OCI-M1 (cell line): ENCODE measurements at regions not wholly inside any gene's neighbourhood (a gene's known extent, or its start where the extent isn't known, plus 50 kb on each side); places are given as distances from the start of the nearest gene placed in this dataset.
A peak's percentile ranks its signal among the peaks of the same experiment; 100 is the strongest.
"Not testable (repeated sequence)": the region's sequence is repeated elsewhere in the genome, so short reads cannot be mapped to it uniquely, and the experiment has no call there.

Experiments
- DNase-seq: peaks from one replicate; lab custom pipeline; 2025; lab: John Stamatoyannopoulos, UW

DNA sequence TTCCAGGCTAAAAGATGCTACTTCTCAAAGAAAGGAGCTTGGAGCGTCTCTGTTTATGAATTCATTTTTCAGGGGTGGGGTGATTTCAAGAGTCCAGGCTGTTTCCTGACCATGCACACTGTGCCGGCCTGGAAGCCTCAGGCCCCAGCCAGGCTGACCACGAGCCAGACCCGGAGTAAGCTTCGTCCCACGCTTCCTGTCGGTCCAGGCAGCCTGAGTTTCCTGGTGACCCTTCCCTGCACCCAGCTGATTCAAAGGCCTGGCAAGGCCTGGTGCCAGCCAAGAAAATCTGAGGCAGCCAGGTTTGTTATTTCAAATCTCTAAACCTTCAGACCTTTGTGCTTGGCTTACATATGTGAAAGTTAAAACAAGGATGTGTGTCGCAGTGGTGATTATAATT, 62.1 kb upstream of the SMURF2 start:
- not testable (repeated sequence) for DNase-seq

DNA sequence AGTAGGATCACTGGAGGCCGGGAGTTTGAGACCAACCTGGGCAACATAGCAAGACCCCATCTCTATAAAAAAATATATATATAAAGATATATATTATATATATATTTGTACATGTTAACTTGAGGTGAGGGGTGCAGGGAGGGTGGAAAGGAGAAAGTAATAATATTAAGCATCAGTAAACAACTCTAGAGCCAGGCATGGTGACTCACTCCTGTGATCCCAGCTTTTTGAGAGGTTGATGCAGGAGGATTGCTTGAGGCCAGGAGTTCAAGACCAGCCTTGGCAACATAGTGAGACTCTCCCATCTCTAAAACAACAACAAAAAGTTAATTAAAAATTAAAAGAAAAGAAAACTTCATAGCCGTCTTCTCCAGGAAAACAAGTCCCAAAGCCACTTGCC, 61.7 kb upstream of the SMURF2 start:
- DNase-seq: no peak

GRCh38 chr17:64721556-64721955, 59.4 kb upstream of the SMURF2 start:
- DNase-seq: not testable (repeated sequence)

GRCh38 chr17:64720253-64720652, 58.1 kb upstream of the SMURF2 start:
- not testable (repeated sequence) for DNase-seq

GRCh38 chr17:64719517-64719916, 57.4 kb upstream of the SMURF2 start:
- DNase-seq: not testable (repeated sequence)

DNA sequence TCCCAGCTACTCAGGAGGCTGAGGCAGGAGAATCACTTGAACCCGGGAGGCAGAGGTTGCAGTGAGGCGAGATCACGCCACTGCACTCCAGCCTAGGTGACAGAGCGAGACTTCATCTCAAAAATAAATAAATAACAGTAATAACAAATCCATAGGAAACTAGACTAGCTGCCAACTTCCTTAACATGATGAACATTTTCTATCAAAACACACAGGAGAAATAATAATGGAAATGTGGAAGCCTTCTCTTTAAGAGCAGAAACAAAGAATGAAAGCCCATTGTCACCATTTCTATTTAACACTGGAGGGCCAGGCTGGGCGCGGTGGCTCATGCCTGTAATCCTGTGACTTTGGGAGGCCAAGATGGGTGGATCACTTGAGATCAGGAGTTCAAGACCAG, 56.7 kb upstream of the SMURF2 start:
- DNase-seq: not testable (repeated sequence)

DNA sequence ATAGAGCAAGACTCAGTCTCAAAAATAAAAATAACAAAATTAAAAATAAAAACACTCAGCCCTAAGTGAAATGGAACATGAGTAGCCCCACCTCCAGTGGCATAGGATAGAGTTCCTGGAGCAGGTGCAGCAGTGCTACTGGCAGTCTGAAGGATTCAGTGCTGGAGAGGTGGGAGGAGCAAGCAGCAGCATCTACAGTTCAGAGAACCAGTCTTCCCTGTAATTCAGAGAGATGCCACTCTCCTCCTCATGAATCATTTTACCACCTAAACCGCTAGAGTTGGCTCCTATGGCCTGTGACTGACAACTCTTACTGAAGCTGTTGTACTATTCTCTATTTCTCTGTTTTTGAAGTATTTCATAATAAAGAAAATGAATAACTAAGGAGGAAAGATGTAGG, 56.0 kb upstream of the SMURF2 start:
- DNase-seq: no peak

DNA sequence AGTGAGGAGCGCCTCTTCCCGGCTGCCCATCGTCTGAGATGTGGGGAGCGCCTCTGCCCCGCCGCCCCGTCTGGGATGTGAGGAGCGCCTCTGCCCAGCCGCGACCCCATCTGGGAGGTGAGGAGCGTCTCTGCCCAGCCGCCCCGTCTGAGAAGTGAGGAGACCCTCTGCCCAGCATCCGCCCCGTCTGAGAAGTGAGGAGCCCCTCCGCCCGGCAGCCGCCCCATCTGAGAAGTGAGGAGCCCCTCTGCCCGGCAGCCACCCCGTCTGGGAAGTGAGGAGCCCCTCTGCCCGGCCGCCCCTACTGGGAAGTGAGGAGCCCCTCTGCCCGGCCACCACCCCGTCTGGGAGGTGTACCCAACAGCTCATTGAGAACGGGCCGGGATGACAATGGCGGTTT, 54.4 kb upstream of the SMURF2 start:
- not testable (repeated sequence) for DNase-seq

DNA sequence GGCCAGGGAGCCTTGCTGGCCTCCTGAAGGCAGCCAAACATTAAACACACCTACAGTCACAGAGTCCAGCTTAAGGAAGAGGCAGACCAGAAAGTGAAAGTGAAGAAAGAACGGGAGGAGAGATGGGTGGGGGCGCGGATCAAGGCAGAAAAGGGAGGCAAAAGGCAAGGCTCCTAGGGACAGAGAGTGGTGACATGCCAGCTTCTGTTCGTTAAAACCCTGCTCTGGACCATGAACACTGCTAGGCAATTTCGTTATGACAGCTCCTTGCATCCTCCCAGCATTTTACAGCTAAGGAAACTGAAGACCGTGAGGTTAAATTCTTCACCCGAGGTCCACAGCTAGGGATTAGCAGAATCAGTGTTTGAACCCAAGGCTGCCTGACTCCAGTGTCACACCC, 51.7 kb upstream of the SMURF2 start:
- DNase-seq: peak; percentile 33

- DNase-seq: not testable (repeated sequence)
Measured at GRCh38 chr17:64712557-64713351, 50.6 kb upstream of the SMURF2 start.
